ENCODE measurements at regions not wholly inside any gene's neighbourhood (a gene's known extent, or its start where the extent isn't known, plus 50 kb on each side); places are given as distances from the start of the nearest gene placed in this dataset.

DNA sequence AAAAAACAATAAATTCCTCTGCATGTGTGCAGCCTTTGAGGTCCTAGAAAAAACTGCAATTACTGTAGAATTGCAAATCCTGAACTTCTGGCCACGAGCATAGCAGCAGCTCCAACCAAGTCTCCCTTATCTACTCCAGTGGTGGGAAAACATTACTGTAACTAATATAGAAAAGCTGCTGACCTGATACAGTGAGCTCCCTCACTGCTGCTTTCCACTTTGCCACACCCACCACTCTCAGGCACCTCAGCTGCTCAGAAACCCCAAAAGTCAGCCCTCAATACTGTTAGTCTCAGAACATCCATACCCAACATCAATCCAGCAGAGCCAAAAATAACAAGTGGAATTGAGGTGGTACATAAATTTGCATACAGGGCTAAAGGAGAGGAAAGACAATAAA, 192.5 kb downstream of the POU4F1 start:
- TF ChIP-seq, protein P1, sequence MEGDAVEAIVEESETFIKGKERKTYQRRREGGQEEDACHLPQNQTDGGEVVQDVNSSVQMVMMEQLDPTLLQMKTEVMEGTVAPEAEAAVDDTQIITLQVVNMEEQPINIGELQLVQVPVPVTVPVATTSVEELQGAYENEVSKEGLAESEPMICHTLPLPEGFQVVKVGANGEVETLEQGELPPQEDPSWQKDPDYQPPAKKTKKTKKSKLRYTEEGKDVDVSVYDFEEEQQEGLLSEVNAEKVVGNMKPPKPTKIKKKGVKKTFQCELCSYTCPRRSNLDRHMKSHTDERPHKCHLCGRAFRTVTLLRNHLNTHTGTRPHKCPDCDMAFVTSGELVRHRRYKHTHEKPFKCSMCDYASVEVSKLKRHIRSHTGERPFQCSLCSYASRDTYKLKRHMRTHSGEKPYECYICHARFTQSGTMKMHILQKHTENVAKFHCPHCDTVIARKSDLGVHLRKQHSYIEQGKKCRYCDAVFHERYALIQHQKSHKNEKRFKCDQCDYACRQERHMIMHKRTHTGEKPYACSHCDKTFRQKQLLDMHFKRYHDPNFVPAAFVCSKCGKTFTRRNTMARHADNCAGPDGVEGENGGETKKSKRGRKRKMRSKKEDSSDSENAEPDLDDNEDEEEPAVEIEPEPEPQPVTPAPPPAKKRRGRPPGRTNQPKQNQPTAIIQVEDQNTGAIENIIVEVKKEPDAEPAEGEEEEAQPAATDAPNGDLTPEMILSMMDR (IDR thresholded peaks at IDR 0.05): no peak
- TF ChIP-seq POLR2A (IDR thresholded peaks at IDR 0.05): no peak
